ENCODE measurements at regions not wholly inside any gene's neighbourhood (a gene's known extent, or its start where the extent isn't known, plus 50 kb on each side); places are given as distances from the start of the nearest gene placed in this dataset.

DNA sequence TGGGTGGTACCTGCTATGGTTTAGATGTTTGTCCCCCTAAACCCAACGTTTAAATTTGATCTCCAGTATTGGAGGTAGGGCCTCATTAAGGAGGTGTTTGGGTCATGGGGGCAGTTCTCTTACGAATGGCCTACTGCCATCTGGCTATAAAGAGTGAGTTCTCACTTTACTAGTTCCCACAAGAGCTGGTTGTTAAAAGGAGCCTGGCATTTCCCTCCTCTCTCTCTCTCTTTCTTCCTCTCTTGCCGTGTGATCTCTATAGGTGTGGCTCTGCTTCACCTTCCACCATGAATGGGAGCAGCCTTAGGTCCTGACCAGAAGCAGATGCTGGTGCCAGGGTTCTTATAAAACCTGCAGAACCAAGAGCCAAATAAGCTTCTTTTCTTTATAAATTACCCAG lies 193.2 kb upstream of the CDH6 start:
- no peak overlapping the region for H3K4me3 ChIP-seq
- DNase-seq, result no peak
- H3K27me3 ChIP-seq, result no peaks in the 10 kb centered on the region
- no peaks in the 10 kb centered on the region for H3K9me3 ChIP-seq
- H3K36me3 ChIP-seq, result no peaks in the 10 kb centered on the region
- no peak overlapping the region for H3K27ac ChIP-seq
- no peaks in the 10 kb centered on the region for H3K4me1 ChIP-seq
- no peak for TF ChIP-seq POLR2A (IDR thresholded peaks at IDR 0.05)
- TF ChIP-seq, protein P1, sequence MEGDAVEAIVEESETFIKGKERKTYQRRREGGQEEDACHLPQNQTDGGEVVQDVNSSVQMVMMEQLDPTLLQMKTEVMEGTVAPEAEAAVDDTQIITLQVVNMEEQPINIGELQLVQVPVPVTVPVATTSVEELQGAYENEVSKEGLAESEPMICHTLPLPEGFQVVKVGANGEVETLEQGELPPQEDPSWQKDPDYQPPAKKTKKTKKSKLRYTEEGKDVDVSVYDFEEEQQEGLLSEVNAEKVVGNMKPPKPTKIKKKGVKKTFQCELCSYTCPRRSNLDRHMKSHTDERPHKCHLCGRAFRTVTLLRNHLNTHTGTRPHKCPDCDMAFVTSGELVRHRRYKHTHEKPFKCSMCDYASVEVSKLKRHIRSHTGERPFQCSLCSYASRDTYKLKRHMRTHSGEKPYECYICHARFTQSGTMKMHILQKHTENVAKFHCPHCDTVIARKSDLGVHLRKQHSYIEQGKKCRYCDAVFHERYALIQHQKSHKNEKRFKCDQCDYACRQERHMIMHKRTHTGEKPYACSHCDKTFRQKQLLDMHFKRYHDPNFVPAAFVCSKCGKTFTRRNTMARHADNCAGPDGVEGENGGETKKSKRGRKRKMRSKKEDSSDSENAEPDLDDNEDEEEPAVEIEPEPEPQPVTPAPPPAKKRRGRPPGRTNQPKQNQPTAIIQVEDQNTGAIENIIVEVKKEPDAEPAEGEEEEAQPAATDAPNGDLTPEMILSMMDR (IDR thresholded peaks at IDR 0.05), result no peak

DNA sequence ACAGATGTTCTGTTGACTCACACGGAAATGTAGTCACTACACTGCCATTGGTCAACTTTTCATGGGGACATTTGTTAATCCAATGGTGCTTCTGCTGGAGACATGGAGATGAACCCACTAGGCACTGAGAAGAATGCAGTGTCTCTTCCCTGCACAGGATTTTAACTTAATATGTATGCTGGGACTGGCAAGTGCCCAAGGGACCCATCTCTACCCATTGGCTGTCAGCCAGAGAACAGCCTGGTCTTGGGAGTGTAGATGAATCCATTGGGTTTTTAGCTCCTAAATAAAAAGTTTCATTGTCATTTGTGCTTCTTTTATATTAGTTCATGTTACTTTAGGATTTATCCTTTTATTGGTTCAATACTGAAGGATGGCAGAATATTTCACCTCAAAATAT lies 195.8 kb upstream of the CDH6 start:
- Histone ChIP-seq H3K4me1 (no peaks in the 10 kb centered on the region), H3K36me3 (no peaks in the 10 kb centered on the region), H3K27ac (no peak overlapping the region), H3K27me3 (no peaks in the 10 kb centered on the region), H3K9me3 (no peaks in the 10 kb centered on the region), H3K4me3 (no peak overlapping the region)
- TF ChIP-seq POLR2A (IDR thresholded peaks at IDR 0.05), result no peak
- TF ChIP-seq, protein P1 (IDR thresholded peaks at IDR 0.05), result no peak
- DNase-seq, result no peak

DNA sequence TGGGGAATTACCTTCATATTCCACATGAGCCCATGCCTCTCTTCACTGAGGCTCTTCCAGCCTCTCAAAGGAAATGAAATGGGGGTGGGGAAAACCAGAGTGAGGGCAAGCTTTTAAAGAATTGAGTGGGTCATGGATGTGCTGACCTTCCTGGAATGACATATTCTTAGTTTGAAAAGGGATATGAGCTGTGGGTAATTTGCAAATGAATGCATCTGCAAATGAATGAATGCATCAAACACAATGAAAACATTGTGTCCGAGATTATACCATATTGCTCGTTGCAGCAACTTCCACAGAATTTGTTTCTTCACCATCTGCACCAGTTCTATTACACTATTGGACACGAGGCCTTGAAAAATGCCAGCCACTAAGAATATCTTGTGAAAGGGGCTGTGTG lies 198.6 kb upstream of the CDH6 start:
- no peaks in the 10 kb centered on the region for H3K27me3 ChIP-seq
- no peaks in the 10 kb centered on the region for H3K36me3 ChIP-seq
- no peak for DNase-seq
- H3K9me3 ChIP-seq, result no peaks in the 10 kb centered on the region
- H3K4me1 ChIP-seq, result no peaks in the 10 kb centered on the region
- H3K4me3 ChIP-seq, result no peak overlapping the region
- H3K27ac ChIP-seq, result no peak overlapping the region
- TF ChIP-seq POLR2A (IDR thresholded peaks at IDR 0.05), result no peak
- TF ChIP-seq, protein P1 (IDR thresholded peaks at IDR 0.05), result no peak

DNA sequence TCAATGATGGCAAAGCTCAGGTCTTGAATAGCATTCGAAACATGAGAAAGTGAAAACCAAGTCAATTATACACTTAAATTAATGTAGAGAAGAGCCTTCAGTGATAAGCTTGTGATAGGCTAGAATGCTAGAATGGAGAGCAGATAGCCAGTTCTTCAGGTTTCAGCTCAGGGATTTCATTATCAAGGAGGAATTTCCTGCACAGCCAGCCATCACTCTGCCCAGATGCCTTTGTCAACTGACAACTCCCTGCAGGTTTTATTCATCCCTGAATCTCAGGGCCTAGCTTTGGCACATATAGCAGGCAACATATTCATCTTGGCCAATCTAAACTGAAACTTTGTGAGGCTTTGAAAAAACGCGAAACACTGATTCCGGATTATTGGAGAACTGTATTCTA lies 199.3 kb upstream of the CDH6 start:
- Histone ChIP-seq H3K36me3 (no peaks in the 10 kb centered on the region), H3K27ac (no peak overlapping the region), H3K9me3 (no peaks in the 10 kb centered on the region), H3K4me1 (no peaks in the 10 kb centered on the region), H3K4me3 (no peak overlapping the region), H3K27me3 (no peaks in the 10 kb centered on the region)
- DNase-seq, result no peak
- TF ChIP-seq, protein P1 (IDR thresholded peaks at IDR 0.05), result no peak
- TF ChIP-seq POLR2A (IDR thresholded peaks at IDR 0.05), result no peak

DNA sequence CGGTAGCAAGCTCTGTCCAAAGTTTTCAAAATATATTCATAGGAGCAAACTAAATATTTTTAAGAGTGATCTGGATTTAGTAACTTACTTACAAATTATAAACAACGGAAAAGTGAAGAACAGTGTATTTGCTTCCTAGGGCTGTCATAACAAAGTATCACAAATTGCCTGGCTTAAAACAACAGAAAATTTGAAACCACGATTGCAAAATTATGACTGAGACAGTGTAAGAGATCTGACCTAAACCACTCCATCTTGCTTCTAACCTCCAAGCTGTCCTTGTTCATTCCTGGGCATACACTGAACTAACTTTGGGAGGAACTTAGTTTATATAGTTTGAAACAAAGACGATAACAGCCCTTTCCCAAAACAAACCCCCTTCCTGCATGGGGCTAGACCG lies 202.0 kb upstream of the CDH6 start:
- Histone ChIP-seq H3K27ac (no peak overlapping the region), H3K4me3 (no peak overlapping the region), H3K4me1 (no peaks in the 10 kb centered on the region), H3K36me3 (no peaks in the 10 kb centered on the region), H3K9me3 (no peaks in the 10 kb centered on the region), H3K27me3 (no peaks in the 10 kb centered on the region)
- TF ChIP-seq, protein P1 (IDR thresholded peaks at IDR 0.05), result no peak
- no peak for TF ChIP-seq POLR2A (IDR thresholded peaks at IDR 0.05)
- DNase-seq, result no peak

DNA sequence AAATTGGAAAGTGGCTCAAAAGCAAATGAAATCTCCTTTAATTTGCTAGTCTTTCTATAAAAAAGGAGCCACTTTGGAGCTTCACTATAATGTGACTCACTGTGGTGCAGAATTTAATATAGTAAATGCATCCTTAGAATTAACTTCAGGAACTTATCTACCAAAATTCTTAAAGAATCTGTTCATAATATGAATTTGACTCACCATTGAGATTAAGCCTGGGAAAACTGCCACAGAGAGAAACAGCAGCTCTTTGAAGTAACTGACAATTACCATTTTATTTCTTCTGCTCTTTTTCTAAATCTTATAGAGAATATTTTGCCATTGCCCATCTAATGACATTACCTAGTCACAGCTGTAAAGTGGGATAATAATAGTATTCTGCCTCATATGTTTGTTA lies 211.9 kb upstream of the CDH6 start:
- no peak for DNase-seq
- H3K27ac ChIP-seq, result no peak overlapping the region
- H3K4me1 ChIP-seq, result no peaks in the 10 kb centered on the region
- H3K9me3 ChIP-seq, result no peaks in the 10 kb centered on the region
- H3K27me3 ChIP-seq, result no peaks in the 10 kb centered on the region
- TF ChIP-seq, protein P1 (IDR thresholded peaks at IDR 0.05), result no peak
- no peak for TF ChIP-seq POLR2A (IDR thresholded peaks at IDR 0.05)
- no peak overlapping the region for H3K4me3 ChIP-seq
- no peaks in the 10 kb centered on the region for H3K36me3 ChIP-seq

All from Peyer's patch (tissue), 4 donors.